Loucy (cell line): ENCODE measurements at regions not wholly inside any gene's neighbourhood (a gene's known extent, or its start where the extent isn't known, plus 50 kb on each side); places are given as distances from the start of the nearest gene placed in this dataset.

Experiments
- H2AFZ ChIP-seq: fragments of 200-600 bp; sonication (generic); 2 replicates; pipeline ENCODE4 v1.6.0; 2016; ENCODE audit warnings: antibody characterized with exemption, mild to moderate bottlenecking, low read length, moderate library complexity
- H3F3A ChIP-seq: fragments of 200-600 bp; 2 replicates; pipeline ENCODE4 v1.6.0; 2016; ENCODE audit warnings: antibody characterized with exemption, low read depth, mild to moderate bottlenecking
- H3K27me3 ChIP-seq: fragments of 200-600 bp; sonication (generic); 2 replicates; pipeline ENCODE4 v1.6.1; 2014; ENCODE audit warnings: low read length, mild to moderate bottlenecking; ENCODE audit not compliant: insufficient read depth, poor library complexity, severe bottlenecking
- H3K36me3 ChIP-seq: fragments of 200-600 bp; sonication (generic); 2 replicates; pipeline ENCODE4 v1.6.1; 2016; ENCODE audit warnings: low read length; ENCODE audit not compliant: insufficient read depth
- H3K4me1 ChIP-seq: fragments of 200-600 bp; sonication (generic); 2 replicates; pipeline ENCODE4 v1.5.1; 2014; ENCODE audit warnings: low read length, mild to moderate bottlenecking; ENCODE audit not compliant: insufficient read depth, poor library complexity, severe bottlenecking
- H3K4me2 ChIP-seq: fragments of 200-600 bp; sonication (generic); 2 replicates; pipeline ENCODE4 v1.6.0; 2014; ENCODE audit warnings: antibody characterized with exemption, low read length, low read depth, mild to moderate bottlenecking; ENCODE audit not compliant: poor library complexity, severe bottlenecking
- H3K4me3 ChIP-seq: fragments of 200-600 bp; sonication (generic); 2 replicates; pipeline ENCODE4 v1.5.1; 2014; ENCODE audit warnings: low read length, mild to moderate bottlenecking, mixed read lengths; ENCODE audit not compliant: poor library complexity, severe bottlenecking
- H3K79me2 ChIP-seq: fragments of 200-600 bp; sonication (generic); 2 replicates; pipeline ENCODE4 v1.6.1; 2014; ENCODE audit warnings: low read length; ENCODE audit not compliant: insufficient read depth
- H3K9ac ChIP-seq: fragments of 200-600 bp; sonication (generic); 2 replicates; pipeline ENCODE4 v1.6.0; 2014; ENCODE audit warnings: mild to moderate bottlenecking, low read depth, low read length, moderate library complexity; ENCODE audit not compliant: poor library complexity, severe bottlenecking
- H3K9me2 ChIP-seq: fragments of 200-600 bp; sonication (generic); replicated peaks from 2 replicates; pipeline ENCODE4 v1.6.1; 2016; ENCODE audit warnings: low read depth, low read length, mixed read lengths
- H3K9me3 ChIP-seq: fragments of 200-600 bp; sonication (generic); 2 replicates; pipeline ENCODE4 v1.6.1; 2014; ENCODE audit warnings: mild to moderate bottlenecking, antibody characterized with exemption, low read length, low read depth; ENCODE audit not compliant: insufficient read depth
- H4K20me1 ChIP-seq: fragments of 200-600 bp; sonication (generic); 2 replicates; pipeline ENCODE4 v1.6.0; 2014; ENCODE audit warnings: antibody characterized with exemption, low read length, mild to moderate bottlenecking; ENCODE audit not compliant: insufficient read depth, poor library complexity, severe bottlenecking
- CTCF ChIP-seq: fragments of 200-600 bp; sonication (generic); conservative IDR thresholded peaks from 2 replicates; pipeline ENCODE4 v1.5.1; 2014; ENCODE audit warnings: mild to moderate bottlenecking, antibody characterized with exemption, low read length
- EZH2phosphoT487 ChIP-seq: fragments of 200-600 bp; IDR thresholded peaks from 2 replicates; pipeline ENCODE4 v1.6.1; 2018; ENCODE audit warnings: antibody characterized with exemption, mild to moderate bottlenecking, moderate library complexity, borderline replicate concordance

- Histone ChIP-seq H4K20me1 (no peaks in the 10 kb centered on the region), H3K9me3 (no peaks in the 10 kb centered on the region; the same call in 1 of the 2 replicates), H3K79me2 (no peaks in the 10 kb centered on the region), H3K36me3 (no peaks in the 10 kb centered on the region), H3K4me2 (no peak overlapping the region), H2AFZ (no peak overlapping the region), H3K9ac (no peak overlapping the region), H3K4me1 (no peaks in the 10 kb centered on the region), H3F3A (no peaks in the 10 kb centered on the region), H3K27me3 (no peaks in the 10 kb centered on the region), H3K9me2 (no peaks in the 10 kb centered on the region), H3K4me3 (no peak overlapping the region)
- no peak for TF ChIP-seq EZH2phosphoT487
- TF ChIP-seq CTCF: no peak
Measured at GRCh38 chr9:90552317-90552716, 90.3 kb downstream of the DIRAS2 start.

- H3K9me3 ChIP-seq: no peaks in the 10 kb centered on the region
- TF ChIP-seq CTCF (no peak), EZH2phosphoT487 (no peak)
- H3K4me1 ChIP-seq: no peaks in the 10 kb centered on the region
- no peaks in the 10 kb centered on the region for H4K20me1 ChIP-seq
- H3K9ac ChIP-seq: no peak overlapping the region
- H3K79me2 ChIP-seq: no peaks in the 10 kb centered on the region
- H3K36me3 ChIP-seq: no peaks in the 10 kb centered on the region
- no peak overlapping the region for H3K4me2 ChIP-seq
- no peaks in the 10 kb centered on the region for H3K9me2 ChIP-seq
- H3K4me3 ChIP-seq: no peak overlapping the region
- no peaks in the 10 kb centered on the region for H3F3A ChIP-seq
- H2AFZ ChIP-seq: no peak overlapping the region
- no peaks in the 10 kb centered on the region for H3K27me3 ChIP-seq
Measured at GRCh38 chr9:90555351-90556057, 87.1 kb downstream of the DIRAS2 start.

GRCh38 chr9:90556897-90557675, 85.5 kb downstream of the DIRAS2 start:
- H3K9me3 ChIP-seq: no peaks in the 10 kb centered on the region
- H3F3A ChIP-seq: no peaks in the 10 kb centered on the region
- no peaks in the 10 kb centered on the region for H4K20me1 ChIP-seq
- H3K4me1 ChIP-seq: no peaks in the 10 kb centered on the region
- no peak overlapping the region for H3K4me3 ChIP-seq
- H3K9ac ChIP-seq: no peak overlapping the region
- no peaks in the 10 kb centered on the region for H3K36me3 ChIP-seq
- H3K27me3 ChIP-seq: no peaks in the 10 kb centered on the region
- H2AFZ ChIP-seq: no peak overlapping the region
- no peaks in the 10 kb centered on the region for H3K79me2 ChIP-seq
- H3K4me2 ChIP-seq: no peak overlapping the region
- TF ChIP-seq EZH2phosphoT487 (no peak), CTCF (no peak)
- H3K9me2 ChIP-seq: no peaks in the 10 kb centered on the region
